ENCODE measurements at regions not wholly inside any gene's neighbourhood (a gene's known extent, or its start where the extent isn't known, plus 50 kb on each side); places are given as distances from the start of the nearest gene placed in this dataset.
A peak's percentile ranks its signal among the peaks of the same experiment; 100 is the strongest.

GRCh38 chr5:86879086-86879485 lies 261.3 kb downstream of the COX7C start:
- no peak for DNase-seq (ENCODE audit: low spot score)

- DNase-seq (ENCODE audit: low spot score), result no peak
Observed at GRCh38 chr5:86880344-86880743, 262.6 kb downstream of the COX7C start.

GRCh38 chr5:86880785-86881492 lies 263.2 kb downstream of the COX7C start:
- DNase-seq (ENCODE audit: low spot score), result peak; percentile 23

GRCh38 chr5:86881493-86882090 lies 263.9 kb downstream of the COX7C start:
- DNase-seq (ENCODE audit: low spot score), result no peak

GRCh38 chr5:86884608-86885007 lies 266.9 kb downstream of the COX7C start:
- DNase-seq (ENCODE audit: low spot score), result no peak

GRCh38 chr5:86885011-86885410 lies 267.3 kb downstream of the COX7C start:
- DNase-seq (ENCODE audit: low spot score), result no peak

- no peak for DNase-seq (ENCODE audit: low spot score)
Observed at GRCh38 chr5:86885489-86886230, 267.9 kb downstream of the COX7C start.

GRCh38 chr5:86890375-86890774 lies 272.6 kb downstream of the COX7C start:
- no peak for DNase-seq (ENCODE audit: low spot score)

GRCh38 chr5:86894056-86894455 lies 276.3 kb downstream of the COX7C start:
- no peak for DNase-seq (ENCODE audit: low spot score)

GRCh38 chr5:86896916-86897315 lies 279.2 kb downstream of the COX7C start:
- DNase-seq (ENCODE audit: low spot score), result no peak

- no peak for DNase-seq (ENCODE audit: low spot score)
Observed at GRCh38 chr5:86909418-86910295, 291.9 kb downstream of the COX7C start.

GRCh38 chr5:86917117-86917579 lies 299.4 kb downstream of the COX7C start:
- no peak for DNase-seq (ENCODE audit: low spot score)

GRCh38 chr5:86918246-86918645 lies 300.5 kb downstream of the COX7C start:
- DNase-seq (ENCODE audit: low spot score), result no peak

- DNase-seq (ENCODE audit: low spot score), result no peak
Observed at GRCh38 chr5:86926033-86926432, 308.3 kb downstream of the COX7C start.

GRCh38 chr5:86929123-86929766 lies 311.5 kb downstream of the COX7C start:
- no peak for DNase-seq (ENCODE audit: low spot score)

- DNase-seq (ENCODE audit: low spot score), result no peak
Observed at GRCh38 chr5:86951761-86952160, 315.9 kb upstream of the RASA1 start.

- DNase-seq (ENCODE audit: low spot score), result no peak
Observed at GRCh38 chr5:86964889-86965288, 302.8 kb upstream of the RASA1 start.

GRCh38 chr5:86968301-86968753 lies 299.4 kb upstream of the RASA1 start:
- DNase-seq (ENCODE audit: low spot score), result no peak

GRCh38 chr5:86970361-86970760 lies 297.3 kb upstream of the RASA1 start:
- no peak for DNase-seq (ENCODE audit: low spot score)

- DNase-seq (ENCODE audit: low spot score), result peak; percentile 7
Observed at GRCh38 chr5:86971034-86971571, 296.6 kb upstream of the RASA1 start.

GRCh38 chr5:86974955-86975354 lies 292.7 kb upstream of the RASA1 start:
- DNase-seq (ENCODE audit: low spot score), result no peak

All from CD4-positive, alpha-beta T cell treated with Interleukin-6 at 100 ng/mL for 8 hours (primary cell).